HG03469 (cell line): ENCODE measurements at regions not wholly inside any gene's neighbourhood (a gene's known extent, or its start where the extent isn't known, plus 50 kb on each side); places are given as distances from the start of the nearest gene placed in this dataset.

Source experiments
- ATAC-seq: cut with Tn5 transposase; IDR thresholded peaks from one replicate; pipeline ENCODE4 v1.9.1; 2021; ENCODE audit warnings: mild to moderate bottlenecking, moderate library complexity, moderate number of reproducible peaks; ENCODE audit not compliant: unreplicated experiment

DNA sequence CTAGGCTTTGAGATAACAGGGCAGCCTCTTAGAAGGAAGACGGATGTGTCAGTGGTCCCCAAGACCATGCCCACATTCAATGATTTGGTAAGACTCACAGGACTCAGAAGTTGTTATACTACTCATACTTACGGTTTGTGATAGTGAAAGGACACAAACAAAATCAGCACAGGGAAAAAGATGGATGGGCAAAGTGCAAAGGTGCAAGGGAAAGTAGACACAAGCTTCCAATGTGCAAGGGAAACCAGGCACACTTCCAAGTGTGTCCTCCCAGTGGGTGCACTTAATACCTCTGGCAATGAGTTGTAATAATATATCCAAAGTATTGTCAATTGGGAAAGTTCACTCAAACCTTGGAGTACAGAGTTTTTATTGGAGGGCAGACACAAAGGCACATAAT, 53.8 kb upstream of the VCX start:
- ATAC-seq, result no peak

DNA sequence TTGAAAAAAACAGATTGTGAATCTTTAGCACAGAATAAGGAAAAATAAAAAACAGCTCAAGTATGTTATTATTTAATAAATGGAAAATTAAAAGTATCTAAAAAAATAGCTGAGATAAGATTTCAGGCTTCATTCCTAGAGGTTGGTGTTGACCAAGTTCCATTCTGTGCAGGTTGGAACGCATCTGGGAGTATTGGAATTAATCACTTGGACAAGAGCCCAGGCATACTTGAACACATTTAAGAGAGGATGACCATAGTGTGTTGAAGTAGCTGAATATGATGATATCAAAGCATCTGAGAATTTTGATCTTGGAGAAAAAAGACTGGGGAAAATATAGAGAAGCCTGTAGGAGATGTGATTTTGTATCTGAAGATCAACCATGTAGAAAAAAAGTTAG, 54.6 kb upstream of the VCX start:
- ATAC-seq, result no peak

- no peak for ATAC-seq
These were observed 55.3 kb upstream of the VCX start for GRCh38 chrX:7787714-7788113.

GRCh38 chrX:7784580-7784979, 58.4 kb upstream of the VCX start:
- no peak for ATAC-seq

- ATAC-seq, result no peak
These were observed 63.3 kb upstream of the VCX start for GRCh38 chrX:7779644-7780043.

- ATAC-seq, result no peak
These were observed 67.0 kb upstream of the VCX start for GRCh38 chrX:7775987-7776386.

GRCh38 chrX:7771788-7772438, 71.1 kb upstream of the VCX start:
- ATAC-seq, result no peak

- no peak for ATAC-seq
These were observed 83.1 kb upstream of the VCX start for GRCh38 chrX:7759830-7760229.

DNA sequence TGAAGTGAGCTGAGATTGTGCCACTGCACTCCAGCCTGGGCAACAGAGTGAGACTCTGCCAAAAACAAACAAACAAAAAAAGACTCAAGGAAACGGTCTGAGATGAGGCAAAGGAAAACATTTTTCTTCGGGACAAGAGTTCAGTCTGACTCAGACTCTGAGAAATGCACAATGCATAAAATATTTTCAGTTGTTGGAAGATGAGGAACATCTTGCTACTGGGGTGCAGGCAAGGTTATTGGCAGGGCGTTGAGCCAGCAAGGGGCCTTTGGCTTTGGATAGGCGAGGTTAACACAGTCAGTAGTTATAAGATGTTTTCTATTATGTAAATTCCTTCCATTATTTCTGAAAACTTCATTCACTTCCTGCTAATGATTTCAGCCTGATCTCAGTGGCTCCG, 96.1 kb upstream of the VCX start:
- no peak for ATAC-seq

- ATAC-seq, result no peak
These were observed 112.9 kb upstream of the VCX start for GRCh38 chrX:7730071-7730470.

GRCh38 chrX:7720519-7720918, 122.5 kb upstream of the VCX start:
- ATAC-seq, result no peak

GRCh38 chrX:7714351-7714750, 128.6 kb upstream of the VCX start:
- ATAC-seq, result no peak

- no peak for ATAC-seq
These were observed 131.8 kb upstream of the VCX start for GRCh38 chrX:7711167-7711566.

GRCh38 chrX:7709845-7710244, 133.1 kb upstream of the VCX start:
- no peak for ATAC-seq

- no peak for ATAC-seq
These were observed 136.9 kb upstream of the VCX start for GRCh38 chrX:7706032-7706431.

DNA sequence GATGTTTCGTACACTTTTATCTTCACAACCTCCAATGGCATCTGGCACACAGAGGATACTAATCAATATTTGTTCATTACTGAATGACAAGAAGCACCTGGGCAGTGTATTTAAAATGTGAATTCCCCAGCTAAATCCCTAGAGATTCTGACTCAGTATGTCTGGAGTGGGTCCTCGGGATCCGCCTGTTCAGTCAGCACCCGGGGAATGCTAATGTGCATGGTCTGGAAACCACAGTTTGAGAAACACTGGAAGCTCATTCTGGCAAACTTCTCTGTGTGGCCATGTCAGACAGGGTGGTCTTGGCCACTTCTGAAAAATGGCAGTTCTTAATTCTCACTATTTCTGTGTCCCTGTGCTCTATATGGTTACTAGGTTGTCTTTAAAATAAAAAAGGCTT, 138.8 kb upstream of the VCX start:
- ATAC-seq, result no peak

GRCh38 chrX:7698248-7698647, 144.7 kb upstream of the VCX start:
- no peak for ATAC-seq

- no peak for ATAC-seq
These were observed 152.1 kb upstream of the VCX start for GRCh38 chrX:7690842-7691241.

DNA sequence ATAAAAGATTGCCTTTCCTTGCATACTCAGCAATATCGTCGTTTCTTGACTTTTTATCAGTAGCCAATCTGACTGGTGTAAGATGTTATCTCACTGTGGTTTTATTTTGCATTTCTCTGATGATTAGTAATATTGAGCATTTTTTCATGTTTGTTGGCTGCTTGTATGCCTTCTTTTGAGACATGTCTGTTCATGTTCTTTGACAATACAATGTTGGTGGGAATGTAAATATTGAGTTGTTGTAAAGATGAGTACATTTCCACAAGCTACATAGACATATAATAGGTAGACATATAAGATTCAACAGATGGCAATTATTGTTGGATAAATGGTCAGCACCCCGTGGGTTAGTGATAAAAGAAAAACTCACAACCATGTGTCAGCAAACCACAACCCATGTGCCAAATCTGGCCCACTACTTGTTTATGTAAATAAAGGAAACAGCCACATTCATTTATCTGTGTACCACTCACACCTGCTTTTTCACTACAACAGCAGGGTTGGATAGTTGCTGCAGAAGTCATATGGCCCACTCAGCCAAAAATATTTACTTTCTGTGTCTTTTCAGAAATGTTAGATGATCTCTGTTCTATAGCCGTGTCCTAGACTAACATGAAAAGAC, 153.1 kb upstream of the VCX start:
- ATAC-seq, result no peak

DNA sequence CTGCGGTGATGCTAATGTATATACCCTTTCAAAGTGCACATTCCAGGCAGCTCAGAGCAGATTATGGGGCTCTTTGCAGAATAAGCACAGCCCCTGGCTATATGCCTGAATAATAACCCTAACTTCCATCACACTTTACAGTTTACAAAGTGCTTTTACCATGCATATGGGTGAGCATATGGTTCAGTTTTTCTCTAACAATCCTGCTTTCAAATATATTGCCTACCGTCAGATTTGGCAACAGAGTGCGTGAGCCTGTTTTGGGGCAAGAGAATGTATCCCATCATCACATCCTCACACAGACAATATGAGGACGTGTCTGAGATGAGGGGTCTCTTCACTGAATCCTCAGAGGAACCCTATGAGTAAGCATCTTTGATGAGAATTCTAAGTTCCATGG, 162.8 kb upstream of the VCX start:
- ATAC-seq, result no peak

DNA sequence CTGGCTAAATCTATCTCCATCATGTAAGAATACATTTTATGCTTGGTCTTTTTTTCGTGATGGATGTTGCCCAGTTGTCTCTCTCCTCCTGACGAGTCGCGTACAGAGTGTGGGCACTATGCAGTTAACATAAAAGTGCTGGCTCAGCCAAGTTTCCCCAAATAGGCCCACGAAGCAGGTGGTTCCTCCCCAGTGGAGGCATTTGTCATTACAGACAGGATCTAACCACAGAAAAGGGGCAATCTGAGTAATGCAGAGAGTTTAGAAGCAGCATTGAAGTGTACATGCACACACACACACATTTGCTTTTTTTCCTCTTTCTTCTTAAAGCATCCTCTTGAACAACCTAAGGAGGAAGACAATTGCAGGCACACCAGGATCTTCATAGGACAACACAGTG, 188.7 kb upstream of the VCX start:
- ATAC-seq, result no peak

DNA sequence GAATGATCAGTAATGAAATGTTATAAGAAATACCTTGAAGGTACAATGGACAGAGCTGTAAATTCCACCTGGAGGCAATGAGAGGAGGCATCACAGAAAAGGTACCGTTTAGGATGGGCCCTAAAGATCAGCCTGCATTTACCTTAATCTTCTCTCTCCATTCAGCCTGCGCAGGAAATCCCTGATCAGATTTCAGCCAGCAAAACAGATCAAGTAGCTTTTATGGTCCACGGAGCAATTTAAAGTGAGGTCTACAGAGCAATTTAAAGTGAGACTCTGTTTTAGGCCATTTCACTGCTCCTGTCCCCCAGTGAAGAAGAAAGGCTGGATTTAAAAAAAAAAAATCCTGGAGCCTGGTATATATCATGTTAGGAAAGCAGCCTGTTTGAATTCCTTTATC, 195.1 kb upstream of the VCX start:
- ATAC-seq, result no peak

- ATAC-seq, result no peak
These were observed 201.8 kb upstream of the VCX start for GRCh38 chrX:7641141-7641540.
